ENCODE measurements at regions not wholly inside any gene's neighbourhood (a gene's known extent, or its start where the extent isn't known, plus 50 kb on each side); places are given as distances from the start of the nearest gene placed in this dataset.

GRCh38 chr16:65244787-65245186, 122.9 kb upstream of the CDH11 start:
- TF ChIP-seq CTCF (conservative IDR thresholded peaks at IDR 0.05; ENCODE audit: low read length): no peak
- no peak for TF ChIP-seq EZH2phosphoT487 (IDR thresholded peaks at IDR 0.05; ENCODE audit: borderline replicate concordance, low read depth, low read length)
